GM23248 (cell line): ENCODE measurements at regions not wholly inside any gene's neighbourhood (a gene's known extent, or its start where the extent isn't known, plus 50 kb on each side); places are given as distances from the start of the nearest gene placed in this dataset.

Experiments used
- EZH2 ChIP-seq: fragments of 200-600 bp; sonication (generic); IDR thresholded peaks from 2 replicates; pipeline ENCODE4 v1.6.1; 2018; ENCODE audit warnings: antibody characterized with exemption, mild to moderate bottlenecking; ENCODE audit not compliant: insufficient read depth, poor library complexity, severe bottlenecking
- EZH2phosphoT487 ChIP-seq: fragments of 200-600 bp; sonication (generic); IDR thresholded peaks from 2 replicates; pipeline ENCODE4 v1.6.1; 2018; ENCODE audit warnings: antibody characterized with exemption, moderate library complexity, mild to moderate bottlenecking, low read depth; ENCODE audit not compliant: insufficient read depth

- TF ChIP-seq EZH2phosphoT487, result no peak
- no peak for TF ChIP-seq EZH2
These were observed 105.9 kb upstream of the NPTX2 start for GRCh38 chr7:98511175-98511574.
